Gastrocnemius medialis (tissue), 4 donors: ENCODE measurements at regions not wholly inside any gene's neighbourhood (a gene's known extent, or its start where the extent isn't known, plus 50 kb on each side); places are given as distances from the start of the nearest gene placed in this dataset.

Source experiments
- CTCF ChIP-seq, 5 experiments: fragments of 450-650 bp in 3 of 5; fragments of 200-600 bp in 2 of 5; sonication (generic) in 2 of 5; IDR thresholded peaks in 4 of 5; conservative IDR thresholded peaks in 1 of 5; 1 replicate in 4 of 5; 2 replicates in 1 of 5; pipeline ENCODE4 v1.5.1; 2016 to 2019; ENCODE audit warnings: antibody characterized with exemption in 5 of 5, mild to moderate bottlenecking in 3 of 5, moderate library complexity in 3 of 5
- POLR2A ChIP-seq, 2 donors: fragments of 450-650 bp; IDR thresholded peaks; one replicate each; pipeline ENCODE4 v1.6.1; 2017; ENCODE audit warnings: antibody characterized with exemption in 2 of 2, mild to moderate bottlenecking in 2 of 2, moderate library complexity in 2 of 2

- TF ChIP-seq CTCF (IDR thresholded peaks at IDR 0.05 in 4 of 5, conservative IDR thresholded peaks at IDR 0.05 in 1 of 5) = no peak
- TF ChIP-seq POLR2A (IDR thresholded peaks at IDR 0.05) = no peak
These were observed 386.5 kb upstream of the SGO1 start for GRCh38 chr3:20572473-20572872.
